ENCODE measurements at regions not wholly inside any gene's neighbourhood (a gene's known extent, or its start where the extent isn't known, plus 50 kb on each side); places are given as distances from the start of the nearest gene placed in this dataset.

DNA sequence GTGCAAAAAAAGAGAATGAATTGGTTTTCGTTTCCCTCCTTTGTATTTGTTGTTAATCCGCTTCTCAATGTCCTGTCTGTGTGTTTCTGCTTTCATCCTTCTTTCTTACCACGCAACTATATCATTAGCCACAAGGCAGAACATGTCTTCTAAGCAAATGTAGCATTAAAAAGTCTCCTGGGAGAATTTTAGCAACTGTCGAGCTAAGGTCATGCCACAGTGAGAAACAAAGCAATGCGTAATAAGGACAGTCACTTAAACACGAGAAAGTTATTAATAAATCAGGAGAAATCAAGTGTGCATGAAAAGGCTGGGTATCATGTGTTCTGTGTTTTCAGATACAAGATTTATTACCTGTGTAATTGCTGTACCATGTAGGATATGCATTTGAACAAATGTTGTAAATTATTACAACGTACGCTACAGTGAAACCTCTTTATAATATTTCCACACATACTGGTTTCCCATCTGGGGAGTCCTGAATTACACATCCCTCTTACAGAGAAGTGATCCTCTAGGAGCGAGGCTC, 890.8 kb downstream of the TRIML1 start:
- no peak for DNase-seq (ENCODE audit: low spot score)

DNA sequence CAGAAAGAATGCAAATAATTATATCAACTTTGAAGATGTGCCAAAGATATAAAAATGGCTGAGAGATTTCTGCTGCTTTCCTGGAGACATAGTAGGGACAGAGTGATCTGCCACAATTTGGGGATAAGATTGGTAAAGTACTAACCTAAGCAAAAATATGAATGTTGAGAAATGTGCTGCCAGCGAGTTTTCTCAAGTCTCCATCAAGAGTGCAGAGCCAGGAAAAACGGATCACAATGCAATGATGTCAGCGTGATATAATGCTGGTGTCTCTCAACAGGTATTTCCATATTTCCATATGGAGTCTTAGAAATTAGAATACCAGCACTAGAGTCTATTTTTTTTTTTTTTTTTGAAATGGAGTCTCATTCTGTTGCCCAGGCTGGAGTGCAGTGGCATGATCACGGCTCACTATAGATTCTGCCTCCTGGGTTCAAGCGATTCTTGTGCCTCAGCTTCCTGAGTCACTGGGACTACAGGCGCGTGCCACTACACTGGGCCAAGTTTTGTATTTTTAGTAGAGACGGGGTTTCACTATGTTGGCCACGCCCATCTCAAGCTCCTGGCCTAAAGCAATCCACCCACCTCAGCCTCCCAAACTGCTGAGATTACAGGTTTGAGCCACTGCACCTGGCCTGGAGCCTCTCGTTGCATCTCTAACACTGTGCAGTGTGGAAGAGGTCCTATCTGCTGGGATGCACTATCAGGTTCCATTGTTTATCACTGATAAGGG, 893.5 kb downstream of the TRIML1 start:
- DNase-seq (ENCODE audit: low spot score): no peak

DNA sequence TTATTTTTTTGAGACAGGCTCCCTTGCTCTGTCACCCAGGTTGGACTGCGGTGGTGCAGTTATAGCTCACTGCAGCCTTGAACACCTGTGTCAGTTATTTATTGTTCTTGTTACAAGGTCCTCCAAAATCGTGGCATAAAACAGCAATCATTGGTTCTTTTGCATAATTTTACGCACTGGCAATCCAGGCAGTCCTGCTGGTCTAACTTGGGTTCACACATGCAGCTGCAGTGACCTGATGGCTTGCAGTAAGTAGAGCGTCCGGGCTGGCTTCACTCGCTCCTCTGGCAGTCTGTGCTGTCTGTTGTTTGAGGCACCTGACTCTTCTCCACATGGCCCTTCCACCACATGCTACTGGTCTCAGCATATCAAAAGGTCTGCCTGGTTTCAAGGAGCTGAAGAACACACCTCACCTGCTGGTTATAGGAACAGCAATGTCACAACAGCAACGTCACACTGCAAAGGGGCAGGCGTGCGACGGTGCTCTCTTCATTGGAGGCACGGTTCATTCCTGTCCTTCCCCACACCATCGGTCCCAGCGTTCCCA, 894.6 kb downstream of the TRIML1 start:
- no peak for DNase-seq (ENCODE audit: low spot score)

DNA sequence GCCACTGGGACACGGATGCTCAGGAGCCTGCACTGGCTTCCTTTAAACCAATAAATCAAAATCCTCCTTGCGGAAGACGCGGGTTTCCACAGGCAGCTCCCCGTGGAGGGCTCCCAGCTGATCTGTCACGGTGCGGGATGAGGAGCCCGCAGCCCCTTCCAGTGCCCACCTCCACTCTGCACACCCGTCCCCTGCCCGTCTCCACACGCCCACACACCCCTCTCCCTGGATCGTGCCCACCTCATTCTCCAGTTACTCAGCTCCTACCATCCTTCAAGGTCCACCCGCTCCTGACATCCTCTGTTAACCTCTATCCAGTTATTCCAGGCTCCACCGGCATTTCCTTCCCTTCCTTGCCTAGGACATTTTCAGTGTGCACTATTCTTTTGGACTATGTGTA, 895.9 kb downstream of the TRIML1 start:
- no peak for DNase-seq (ENCODE audit: low spot score)

DNA sequence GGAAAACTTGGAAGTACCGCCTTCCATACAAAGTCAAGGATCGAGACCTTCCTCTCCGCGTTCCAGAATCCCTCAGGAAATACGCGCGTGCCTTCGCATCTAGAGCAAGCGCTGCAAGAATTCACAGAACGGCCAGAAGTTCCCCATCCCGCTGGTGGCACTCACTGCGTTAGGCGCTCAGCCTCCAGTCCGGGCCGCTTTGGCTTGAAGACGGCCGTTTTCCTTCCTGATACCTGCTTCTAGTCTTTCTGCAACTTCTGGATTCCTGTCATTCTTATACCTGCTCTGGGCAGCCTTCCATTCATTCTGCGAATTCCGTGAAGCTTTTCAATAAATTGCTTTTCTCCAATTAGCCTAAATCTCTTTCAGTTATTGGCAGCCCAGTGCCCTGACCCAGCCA, 896.4 kb downstream of the TRIML1 start:
- no peak for DNase-seq (ENCODE audit: low spot score)

DNA sequence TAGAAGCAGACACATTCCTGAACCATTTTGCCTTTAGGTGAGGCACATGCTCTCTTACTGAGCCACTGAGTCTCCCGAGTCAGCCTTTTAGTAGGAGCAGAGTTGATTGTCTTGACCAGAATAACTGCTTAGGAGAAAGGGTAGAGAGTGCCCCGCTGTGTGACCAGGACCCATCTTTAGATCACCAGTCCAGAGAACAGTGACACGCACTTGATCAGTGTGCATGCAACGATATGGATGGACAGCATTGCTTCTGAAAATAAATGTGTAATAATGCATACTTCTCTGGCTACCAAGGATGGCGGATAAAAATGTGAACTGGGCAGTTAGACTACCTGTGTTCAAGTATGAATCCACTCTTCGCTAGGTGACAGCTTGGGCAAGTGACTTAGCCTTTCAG, 897.7 kb downstream of the TRIML1 start:
- DNase-seq (ENCODE audit: low spot score): no peak

DNA sequence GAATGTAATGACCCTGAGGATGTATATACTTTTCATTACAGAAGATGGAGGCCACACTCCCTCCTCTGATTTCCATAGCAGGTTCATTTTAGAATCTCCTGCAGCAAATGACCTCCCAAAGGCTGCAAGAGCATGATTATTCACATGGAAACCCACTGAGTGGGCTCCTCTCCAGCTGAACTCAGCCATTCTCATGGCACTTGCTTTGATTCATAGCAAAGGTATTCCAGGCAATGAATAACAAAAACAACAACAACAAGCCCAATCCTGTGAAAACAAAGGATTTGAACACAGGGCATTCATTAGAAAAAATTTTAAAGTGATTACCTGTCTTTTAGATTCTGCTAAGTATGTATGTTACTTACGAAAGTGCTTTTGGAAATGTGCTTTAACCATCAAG, 894.0 kb upstream of the FRG1 start:
- no peak for DNase-seq (ENCODE audit: low spot score)

DNA sequence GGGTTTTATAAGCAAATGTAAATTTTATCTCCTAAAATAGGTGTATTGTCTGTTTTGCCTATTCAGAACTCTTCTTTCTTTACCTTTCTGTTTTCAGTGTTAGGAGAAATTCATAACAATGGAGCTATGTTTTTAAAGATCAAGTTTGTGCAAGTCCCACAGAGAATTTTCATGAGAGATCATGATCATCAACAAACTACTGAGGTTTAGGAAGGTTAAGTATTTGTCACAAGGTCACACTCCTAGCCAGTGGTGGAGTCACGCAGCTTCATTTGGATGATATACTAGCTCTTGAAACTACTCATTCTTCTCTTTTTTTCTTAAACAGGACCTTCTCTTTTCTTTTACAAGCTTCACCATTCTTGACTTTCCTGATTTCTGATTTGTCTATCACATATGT, 892.6 kb upstream of the FRG1 start:
- DNase-seq (ENCODE audit: low spot score): no peak

DNA sequence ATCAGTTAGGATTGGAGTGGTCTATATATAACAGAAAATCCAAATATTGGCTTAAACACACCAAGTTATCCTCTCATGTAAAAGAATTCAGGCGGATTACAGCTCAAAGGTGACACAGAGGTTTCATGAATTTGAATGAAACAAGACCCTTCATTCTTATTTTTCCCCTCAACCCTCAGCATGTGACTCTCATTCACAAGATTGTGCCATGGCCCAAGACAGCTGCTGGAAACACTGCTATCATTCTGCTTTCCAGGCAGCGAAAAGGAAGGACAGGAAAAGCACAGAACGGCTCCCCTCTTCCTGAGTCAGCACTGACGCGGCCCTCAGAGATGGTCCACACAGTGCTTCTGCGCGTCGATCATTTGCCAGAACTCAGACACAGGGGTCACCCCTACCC, 891.0 kb upstream of the FRG1 start:
- DNase-seq (ENCODE audit: low spot score): no peak

DNA sequence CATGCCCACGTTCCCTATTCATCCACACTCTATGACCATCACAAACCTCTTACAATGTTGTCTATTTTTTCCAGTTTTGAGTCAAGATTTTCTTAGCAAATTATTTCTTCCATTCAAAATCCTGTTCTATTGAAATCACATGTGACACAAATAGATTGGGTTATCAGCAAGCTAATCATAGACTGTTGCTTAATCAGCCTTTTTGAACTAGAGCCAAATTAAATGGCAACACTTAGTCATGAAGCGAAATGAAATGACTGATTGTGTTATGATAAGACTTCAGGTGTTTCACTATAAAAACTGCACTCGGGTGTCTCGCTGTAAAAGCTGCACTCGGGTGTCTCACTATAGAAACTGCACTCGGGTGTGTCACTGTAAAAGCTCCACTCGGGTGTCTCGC, 890.0 kb upstream of the FRG1 start:
- DNase-seq (ENCODE audit: low spot score): no peak

DNA sequence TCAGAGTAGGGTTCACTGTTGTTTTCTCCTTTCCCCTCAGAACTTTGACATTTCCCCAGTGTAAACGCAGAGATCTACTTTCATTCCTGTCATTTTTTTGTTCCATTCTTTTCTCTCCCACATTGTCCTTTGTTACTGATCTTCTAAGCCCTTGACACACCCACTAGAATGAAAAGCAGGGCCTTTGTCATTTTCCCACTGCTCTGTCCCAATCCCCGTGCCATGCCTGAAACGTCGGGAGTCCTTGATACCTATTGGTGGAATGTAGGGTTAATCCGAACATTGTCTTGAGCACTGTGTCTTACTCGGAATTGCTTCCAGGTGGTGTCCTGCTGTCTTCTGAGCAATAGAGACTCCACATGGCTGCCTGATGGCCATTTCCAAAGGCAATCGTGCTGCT, 887.1 kb upstream of the FRG1 start:
- DNase-seq (ENCODE audit: low spot score): no peak

DNA sequence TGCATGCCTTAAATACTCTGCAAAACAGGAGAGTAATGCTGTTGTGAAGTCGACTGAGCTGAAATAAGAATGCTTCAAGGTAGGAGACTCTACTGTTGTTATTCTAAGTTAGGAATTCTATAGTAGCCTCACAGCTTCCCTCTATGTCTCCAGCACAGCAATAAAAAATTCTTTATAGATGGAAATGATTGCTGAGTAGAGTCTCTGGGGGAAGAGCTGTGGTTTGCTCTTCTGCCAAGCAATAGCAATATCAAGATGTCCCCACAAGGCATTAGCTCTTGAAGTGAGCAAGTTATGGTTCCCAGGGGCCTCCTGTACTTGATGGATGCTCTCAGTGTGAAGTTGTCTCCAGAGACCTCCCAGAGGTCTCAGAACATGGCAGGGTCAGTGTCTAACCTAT, 880.6 kb upstream of the FRG1 start:
- no peak for DNase-seq (ENCODE audit: low spot score)

DNA sequence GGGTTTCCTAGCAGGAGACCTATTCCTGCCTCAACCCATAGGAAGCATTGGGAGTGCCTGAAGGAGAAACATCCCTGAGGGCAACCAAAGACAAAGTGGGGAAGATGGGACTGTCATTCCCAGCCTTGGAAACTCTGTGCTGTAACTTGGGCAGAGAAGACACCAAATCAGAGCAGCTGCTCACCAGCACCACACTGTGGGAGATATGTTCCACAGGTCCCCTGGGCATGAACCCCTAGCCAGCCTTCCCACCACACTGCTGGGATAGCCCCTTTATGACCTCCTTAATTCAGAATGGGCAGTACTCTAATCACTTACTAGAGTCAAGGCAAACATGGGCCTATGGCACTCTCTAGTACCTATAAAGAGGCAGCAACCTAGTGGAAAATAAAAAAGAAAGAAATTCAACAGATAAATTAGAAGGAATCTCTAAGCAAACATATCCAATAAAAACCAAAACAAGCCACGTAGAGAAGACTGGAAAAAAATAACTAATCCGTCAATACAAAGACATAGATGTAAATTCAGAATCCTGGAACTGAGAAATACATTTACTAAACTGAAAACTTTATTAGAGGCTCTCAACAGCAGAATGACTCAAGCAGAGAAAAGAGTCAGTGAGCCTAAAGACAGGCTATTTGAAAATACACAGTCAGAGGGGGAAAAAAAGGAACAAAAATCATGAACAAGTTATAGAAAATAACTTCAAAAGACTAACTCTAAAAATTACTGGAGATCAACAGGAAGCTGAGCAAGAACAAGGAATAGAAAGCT, 878.4 kb upstream of the FRG1 start:
- DNase-seq (ENCODE audit: low spot score): no peak

DNA sequence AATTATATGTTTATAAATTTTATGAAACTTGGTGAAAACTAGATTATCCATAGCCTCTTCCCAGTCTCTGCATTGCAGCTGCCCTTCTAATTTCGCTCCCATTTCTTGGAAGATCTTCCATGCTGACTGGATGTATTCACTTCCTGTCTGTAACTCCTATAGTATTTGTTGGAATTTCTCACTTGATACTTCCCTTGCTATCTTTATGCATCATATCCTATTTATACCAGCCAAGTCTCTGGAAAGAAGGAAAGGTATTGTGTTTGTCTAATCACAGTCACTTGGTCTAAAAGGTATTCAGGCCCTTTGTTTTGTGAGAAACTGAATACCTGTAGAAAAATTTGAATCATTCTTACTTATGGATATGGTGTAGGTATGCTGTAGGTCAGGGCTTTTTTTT, 870.9 kb upstream of the FRG1 start:
- no peak for DNase-seq (ENCODE audit: low spot score)

DNA sequence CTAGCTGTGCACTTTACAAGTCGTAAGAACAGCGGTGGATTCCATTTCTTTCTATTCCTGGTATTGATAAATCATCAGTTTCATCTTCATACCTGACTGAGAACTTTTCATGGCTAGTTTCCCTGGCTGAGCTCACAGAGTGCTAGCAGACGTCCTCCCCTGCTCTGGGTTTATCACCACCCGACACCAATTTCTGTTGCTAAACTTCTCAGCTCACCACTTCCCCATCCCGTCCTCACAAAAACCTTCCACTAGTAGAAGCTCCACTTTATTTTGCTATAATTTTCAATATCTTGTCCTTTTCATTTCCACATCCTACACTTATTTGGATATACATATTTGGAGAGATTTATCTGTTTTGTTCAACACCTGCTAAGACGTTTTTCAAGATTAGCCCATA, 869.4 kb upstream of the FRG1 start:
- no peak for DNase-seq (ENCODE audit: low spot score)

DNA sequence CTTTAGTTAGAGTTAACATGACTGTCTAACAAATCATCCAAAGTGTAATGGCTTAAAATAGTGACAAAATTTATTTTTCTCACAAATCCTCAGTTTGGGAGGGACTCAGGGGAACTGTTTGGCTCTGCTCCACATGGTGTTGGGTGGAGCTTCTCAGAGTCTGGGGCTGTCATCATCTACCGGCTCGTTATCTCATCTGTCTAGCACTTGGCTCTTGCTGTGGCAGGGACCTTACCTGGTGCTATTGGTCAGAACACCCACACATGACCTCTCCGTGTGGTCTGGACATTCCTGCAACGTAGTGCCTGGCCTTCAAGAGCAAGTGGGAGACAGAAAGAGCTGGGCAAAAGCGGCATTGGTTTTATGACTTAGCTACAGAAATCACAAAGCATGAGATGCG, 866.9 kb upstream of the FRG1 start:
- no peak for DNase-seq (ENCODE audit: low spot score)

DNA sequence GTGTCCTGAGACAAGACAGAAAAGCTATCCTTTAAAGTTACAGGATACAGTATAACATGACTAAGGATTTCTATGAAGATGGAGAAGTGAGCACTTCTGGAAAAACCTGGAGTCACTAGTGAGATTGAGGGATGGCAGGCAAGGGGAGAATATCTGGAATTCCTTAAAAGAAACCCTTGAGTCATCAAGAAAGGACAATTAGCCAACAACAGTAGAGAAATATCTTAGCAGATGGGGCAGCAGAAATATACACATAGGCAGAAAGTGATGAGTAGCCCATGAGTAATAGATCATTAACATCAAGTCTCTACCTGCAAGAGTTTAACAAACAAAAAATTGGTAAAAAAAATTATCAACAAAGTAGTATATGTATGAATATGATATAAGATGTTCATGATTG, 858.8 kb upstream of the FRG1 start:
- DNase-seq (ENCODE audit: low spot score): no peak

DNA sequence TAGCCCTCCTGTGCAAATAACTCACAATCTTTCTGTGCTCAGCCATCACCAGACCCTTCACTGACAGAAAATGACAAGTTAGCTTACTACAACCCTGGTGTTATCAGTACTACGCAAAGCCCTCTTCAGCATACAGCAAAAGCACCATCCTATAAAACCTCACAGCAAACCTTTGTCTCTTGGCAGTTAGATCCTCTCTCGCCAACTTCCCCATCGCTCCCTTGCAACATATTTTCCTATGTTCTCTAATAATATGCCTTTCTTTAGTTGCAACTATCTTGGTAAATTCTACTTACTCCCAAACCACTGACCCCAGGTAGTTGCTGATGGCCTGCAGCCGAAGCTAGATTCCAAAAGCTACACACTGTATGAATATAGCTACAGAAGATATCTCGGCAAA, 856.9 kb upstream of the FRG1 start:
- no peak for DNase-seq (ENCODE audit: low spot score)

DNA sequence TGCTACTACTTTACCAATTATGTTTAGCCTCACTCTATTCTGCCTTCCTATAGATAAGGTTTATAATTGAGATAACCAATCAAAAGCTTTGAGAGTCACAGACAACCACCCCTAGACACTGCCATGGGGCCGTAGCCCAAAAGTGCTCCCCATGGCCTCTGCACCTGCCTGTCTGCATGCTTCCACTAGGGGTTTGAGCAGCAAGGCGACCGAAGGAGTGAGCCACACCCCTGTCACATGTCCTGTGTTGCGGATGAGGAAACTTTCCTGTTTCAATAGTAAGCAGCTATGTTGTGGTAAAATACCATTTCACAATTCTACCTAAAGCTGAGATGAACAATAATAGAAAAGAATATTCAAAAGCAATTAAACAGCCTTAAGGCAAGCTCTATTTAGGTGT, 856.0 kb upstream of the FRG1 start:
- no peak for DNase-seq (ENCODE audit: low spot score)

DNA sequence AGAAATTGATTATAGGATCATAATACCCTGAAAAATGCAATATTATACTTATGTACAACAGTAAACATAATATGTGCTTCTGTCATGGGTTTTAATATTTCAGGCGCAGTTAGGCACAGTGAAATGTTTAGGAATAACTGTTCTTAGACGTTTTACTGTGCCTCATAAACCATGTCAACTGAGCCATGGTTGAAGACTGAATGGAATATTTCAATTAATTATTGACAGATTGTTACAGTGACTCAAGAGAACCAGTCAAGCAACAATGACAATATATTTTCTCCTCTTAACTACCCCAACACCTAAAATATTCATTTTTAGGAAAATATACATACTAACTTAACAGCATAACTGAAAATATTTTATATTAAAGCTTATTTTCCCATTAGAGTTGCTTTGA, 852.7 kb upstream of the FRG1 start:
- DNase-seq (ENCODE audit: low spot score): no peak

DNA sequence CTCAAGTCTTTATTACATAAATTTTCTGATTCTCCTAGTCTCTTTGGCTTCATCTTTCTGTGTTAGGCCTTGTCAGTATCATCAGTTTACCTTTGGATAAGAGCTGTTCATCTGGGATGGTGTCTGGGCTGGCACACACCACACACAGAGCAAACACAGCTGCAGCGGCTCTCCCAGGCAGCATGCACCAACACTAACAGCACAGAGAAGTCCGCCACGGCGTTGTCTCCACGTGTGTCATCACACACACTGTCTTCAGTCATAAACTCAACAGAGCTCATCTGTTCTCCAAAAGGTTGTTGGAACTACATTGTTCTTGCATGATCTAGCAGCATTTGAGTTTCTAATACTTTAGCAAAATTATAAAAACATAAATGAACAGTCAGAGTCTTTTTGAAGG, 851.9 kb upstream of the FRG1 start:
- DNase-seq (ENCODE audit: low spot score): no peak

DNA sequence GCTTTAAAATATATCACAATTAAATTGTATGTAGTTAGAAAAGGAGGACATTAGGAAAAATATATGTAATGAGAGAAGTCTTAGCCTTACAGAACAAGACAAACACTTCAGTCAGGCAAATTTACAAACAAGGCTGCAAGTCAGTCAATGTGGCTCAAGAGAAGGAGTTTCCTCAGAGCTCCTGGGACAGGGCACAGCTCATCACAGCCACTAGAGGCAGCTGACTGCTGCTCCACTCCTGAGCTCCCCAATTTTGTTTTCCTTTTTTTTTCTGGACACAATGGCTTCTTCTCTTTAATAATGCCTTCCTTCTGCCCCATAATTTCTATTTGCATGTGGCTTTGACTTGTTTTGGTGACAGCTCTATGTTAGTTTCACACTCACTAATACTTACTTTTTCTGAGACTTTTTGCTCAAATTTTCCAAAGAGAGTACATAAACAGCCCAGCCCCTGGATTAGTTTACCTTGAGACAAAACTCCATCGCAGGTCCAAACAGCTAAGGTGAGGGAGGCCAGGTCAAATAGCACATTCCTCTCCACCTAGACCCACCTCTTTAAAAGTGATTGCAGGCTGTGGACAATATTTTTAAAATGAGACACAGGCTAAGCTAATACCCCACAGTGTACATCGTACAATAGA, 850.4 kb upstream of the FRG1 start:
- no peak for DNase-seq (ENCODE audit: low spot score)

DNA sequence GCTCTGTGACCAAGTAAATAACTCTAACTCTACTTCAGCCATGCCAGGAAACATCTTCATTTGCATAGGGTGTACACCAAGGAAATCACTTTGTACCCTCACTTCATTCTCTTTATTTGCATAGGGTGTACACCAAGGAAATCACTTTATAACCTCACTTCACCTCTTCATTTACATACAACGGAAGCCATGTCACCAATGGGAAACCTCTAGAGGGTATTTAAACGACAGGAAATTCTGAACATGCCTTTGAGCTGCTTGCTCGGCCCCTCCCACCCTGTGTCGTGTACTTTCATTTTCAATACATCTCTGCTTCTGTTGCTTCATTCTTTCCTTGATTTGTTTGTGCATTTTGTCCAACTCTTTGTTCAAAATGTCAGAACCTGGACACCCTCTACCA, 848.1 kb upstream of the FRG1 start:
- DNase-seq (ENCODE audit: low spot score): no peak
